ENCODE measurements at regions not wholly inside any gene's neighbourhood (a gene's known extent, or its start where the extent isn't known, plus 50 kb on each side); places are given as distances from the start of the nearest gene placed in this dataset.

DNA sequence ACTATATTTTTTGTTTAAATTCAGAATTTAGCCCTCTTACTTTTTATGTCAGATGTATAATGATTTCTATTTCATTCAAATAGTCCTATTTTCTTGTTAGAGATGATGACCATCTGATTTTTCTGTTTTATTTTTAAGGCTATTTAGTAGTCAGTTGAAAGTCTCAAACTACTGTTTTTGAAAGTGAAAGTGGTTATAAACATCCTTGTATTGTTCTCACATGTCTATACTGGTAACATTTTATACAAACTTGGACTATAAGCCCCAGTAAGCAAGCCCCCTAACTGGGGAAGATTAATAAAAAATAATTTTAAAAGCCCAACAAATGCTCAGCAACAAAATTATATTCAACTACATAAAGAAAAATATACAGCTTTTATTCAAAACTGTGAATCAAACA is 271.3 kb upstream of the RGS18 start:
- no peak for TF ChIP-seq CTCF (IDR thresholded peaks at IDR 0.05)
- TF ChIP-seq POLR2AphosphoS5 (IDR thresholded peaks at IDR 0.05) = no peak
